NOMO-1 treated with DMSO at 0.1 percent for 48 hours (cell line): ENCODE measurements at regions not wholly inside any gene's neighbourhood (a gene's known extent, or its start where the extent isn't known, plus 50 kb on each side); places are given as distances from the start of the nearest gene placed in this dataset.

Experiments used
- DNase-seq: peaks from one replicate; lab custom pipeline; 2025; ENCODE audit not compliant: unreplicated experiment; lab: John Stamatoyannopoulos, UW

DNA sequence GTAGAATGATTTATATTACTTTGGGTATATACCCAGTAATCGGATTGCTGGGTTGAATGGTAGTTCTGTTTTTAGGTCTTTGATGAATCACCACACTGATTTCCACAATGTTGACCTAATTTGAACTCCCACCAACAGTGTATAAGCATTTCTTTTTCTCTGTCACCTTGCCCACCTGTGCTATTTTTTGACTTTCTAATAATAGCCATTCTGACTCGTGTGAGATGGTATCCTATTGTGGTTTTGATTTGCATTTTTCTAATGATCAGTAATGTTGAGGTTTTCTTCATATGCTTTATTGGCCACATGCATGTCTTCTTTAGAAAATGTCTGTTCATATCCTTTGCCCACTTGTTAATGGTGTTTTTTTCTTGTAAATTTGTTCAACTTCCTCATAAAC lies 340.8 kb downstream of the PLOD2 start:
- no peak for DNase-seq

GRCh38 chr3:145842294-145842902 lies 318.6 kb downstream of the PLOD2 start:
- DNase-seq: no peak

GRCh38 chr3:145843561-145843960 lies 317.4 kb downstream of the PLOD2 start:
- no peak for DNase-seq

DNA sequence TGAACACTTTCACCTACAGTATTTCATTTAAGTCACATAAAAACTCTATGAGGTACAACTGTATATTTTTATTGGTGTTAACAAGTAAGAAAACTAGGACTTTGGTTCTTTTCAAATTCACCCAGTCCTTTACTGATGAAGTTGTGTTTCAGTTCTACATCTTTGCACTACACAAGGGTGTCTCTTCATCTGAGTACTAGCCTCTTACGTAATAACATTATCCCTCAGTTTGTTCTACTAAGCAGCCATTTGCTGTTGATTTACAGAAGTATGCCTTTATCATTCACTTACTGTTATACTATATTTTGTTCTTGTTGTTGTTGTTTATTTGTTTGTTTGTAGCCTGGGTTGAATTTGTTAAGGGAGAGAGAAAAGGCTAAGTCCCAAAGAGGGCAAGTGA lies 311.9 kb downstream of the PLOD2 start:
- no peak for DNase-seq

DNA sequence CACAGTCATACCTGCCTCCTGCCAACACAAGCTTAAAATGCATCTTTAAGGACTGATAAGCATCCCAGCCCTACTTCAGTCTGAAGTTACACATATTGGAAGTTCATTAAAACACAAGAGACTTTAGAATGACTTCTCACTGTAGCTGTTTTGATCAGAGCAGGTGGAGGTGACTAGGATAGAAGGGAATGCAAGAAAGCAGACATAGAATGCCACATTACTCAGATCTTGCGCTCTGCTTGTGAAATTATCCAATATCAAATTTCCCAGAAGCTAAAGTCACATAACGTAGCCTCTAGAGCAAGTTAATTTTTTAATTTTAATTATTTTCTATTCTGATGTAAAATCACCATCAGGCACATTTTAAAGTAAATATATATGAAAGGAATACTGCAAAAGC lies 306.5 kb downstream of the PLOD2 start:
- no peak for DNase-seq

DNA sequence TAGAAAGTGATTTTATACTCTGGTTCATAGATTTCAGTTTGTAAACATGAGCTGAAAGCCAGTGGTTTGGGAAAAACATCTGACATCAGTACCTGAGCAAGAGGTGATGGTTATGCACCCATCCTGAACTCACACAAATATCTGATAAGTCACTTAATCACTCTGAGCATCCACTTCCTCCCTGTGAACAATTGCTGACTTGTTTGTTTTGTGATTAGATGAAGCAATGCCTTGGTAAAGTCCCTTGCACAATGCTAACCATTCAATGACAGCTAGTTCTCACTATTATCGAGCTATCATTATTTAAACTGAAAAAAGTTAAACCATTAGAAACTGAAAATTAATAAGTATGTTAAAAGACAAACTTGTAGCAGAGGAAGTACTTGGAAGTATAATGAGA lies 303.0 kb downstream of the PLOD2 start:
- no peak for DNase-seq

DNA sequence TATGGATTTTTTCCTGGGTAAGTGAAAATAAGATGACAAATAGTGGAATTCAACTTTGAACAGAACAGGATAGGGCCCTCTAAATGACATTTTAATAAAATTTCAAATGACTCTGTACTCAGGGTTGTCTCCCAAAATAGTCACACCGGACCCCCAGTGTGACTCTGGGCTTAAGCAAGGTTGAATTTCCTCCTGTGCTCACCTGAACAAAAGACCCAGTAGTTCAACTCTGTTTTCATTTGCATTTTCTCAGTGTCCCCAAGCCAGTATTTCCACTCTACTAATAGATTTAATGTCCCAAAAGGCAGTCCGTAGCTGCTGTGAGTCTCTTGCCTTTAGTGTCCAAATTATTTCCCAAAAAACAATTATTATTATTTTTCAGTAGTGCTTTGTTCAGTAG lies 296.6 kb downstream of the PLOD2 start:
- no peak for DNase-seq

- DNase-seq: no peak
Measured at GRCh38 chr3:145865399-145866018, 295.5 kb downstream of the PLOD2 start.

DNA sequence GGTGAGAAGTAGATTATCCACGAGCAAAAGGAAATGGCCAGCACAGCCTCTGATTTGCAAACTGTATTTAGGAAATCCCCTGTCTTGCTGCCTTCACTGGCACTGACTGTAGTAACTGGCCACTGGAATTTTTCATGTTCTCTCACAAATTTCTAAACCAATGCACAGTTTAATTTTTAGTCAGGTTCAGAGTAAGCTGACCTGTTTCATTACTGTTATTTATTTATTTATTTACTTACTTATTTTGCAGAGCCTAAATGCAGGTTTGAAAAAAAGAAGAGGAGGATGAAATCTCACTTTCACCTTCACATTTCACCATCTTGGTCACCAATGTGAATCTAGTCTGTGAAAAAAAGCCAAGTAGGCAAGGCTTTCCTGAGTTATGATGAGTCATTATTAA lies 291.0 kb downstream of the PLOD2 start:
- no peak for DNase-seq

DNA sequence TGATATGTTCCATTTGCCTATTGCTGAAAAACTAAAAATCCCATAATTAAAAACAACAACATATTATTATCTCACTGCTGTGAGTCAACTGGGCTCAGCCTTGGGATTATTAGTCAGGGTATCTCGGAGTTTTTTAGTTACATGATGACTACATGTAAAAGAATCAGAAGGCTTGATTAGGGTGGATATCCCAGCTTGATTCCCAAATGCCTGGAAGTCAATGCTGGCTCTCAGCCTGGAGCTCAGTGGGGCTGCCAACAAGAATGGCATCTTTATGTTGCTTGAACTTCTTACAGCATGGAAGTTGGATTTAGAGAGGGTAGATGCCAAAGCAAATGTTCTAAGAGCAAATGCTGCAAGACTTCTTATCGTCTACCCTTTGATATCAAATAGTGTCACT lies 278.5 kb downstream of the PLOD2 start:
- no peak for DNase-seq

DNA sequence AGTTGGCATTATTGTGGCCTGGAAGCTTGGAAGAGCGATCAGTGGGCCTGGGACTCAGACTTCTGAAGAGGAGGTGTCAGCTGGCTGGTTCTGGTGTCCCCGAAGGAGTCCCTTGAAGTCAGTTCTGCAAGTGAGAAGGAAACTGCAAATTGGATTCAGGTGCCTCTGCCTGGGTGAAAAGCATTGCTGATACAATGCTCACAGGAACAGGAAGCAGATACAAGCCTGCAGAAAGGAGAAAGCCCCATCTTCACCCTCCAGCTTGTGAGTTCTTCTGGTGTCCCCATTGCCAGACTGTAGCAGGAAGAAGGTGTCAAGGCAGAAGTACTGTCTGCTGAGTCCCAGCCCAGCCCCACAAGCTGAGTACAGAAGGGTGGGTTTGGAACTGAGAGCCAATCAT lies 271.3 kb downstream of the PLOD2 start:
- no peak for DNase-seq

DNA sequence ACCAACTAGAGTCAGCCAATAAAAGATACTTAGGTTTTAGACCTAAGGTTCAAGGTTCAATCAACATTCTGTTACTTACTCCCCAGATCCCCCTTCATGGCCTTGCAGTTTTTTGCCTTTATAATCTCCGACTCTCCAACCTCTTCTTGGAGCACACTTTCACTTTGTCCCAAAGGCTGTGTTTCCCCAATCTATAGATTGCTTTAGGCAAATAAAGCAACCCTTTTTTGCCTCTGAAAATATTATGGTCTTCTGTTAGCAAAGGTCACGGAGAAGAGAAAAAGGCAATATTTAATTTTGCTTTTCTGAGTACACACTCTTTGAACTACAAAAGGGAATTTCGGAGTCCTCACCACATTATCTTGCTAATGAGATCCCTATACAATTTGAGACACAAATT lies 268.1 kb downstream of the PLOD2 start:
- DNase-seq: no peak

- no peak for DNase-seq
Measured at GRCh38 chr3:145893331-145893730, 267.7 kb downstream of the PLOD2 start.

- DNase-seq: no peak
Measured at GRCh38 chr3:145898487-145898886, 262.5 kb downstream of the PLOD2 start.

DNA sequence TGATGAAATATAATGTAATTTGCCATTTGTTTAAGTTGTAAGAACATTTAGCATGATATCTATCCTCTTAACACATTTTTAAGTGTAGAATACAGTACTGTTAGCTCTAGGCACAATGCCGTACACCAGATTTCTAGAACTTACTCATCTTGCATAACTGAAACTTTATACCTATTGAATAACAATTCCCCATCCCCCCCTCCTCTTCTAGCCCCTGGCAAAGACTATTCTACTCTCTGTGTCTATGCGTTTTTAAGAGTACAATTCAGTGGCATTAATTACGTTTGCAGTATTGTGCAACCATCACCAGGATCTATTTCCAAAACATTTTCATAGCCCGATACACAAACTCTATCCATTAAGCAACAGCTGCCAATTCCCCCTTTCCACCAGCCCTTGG lies 261.7 kb downstream of the PLOD2 start:
- DNase-seq: no peak

- DNase-seq: no peak
Measured at GRCh38 chr3:145900056-145900829, 260.7 kb downstream of the PLOD2 start.

DNA sequence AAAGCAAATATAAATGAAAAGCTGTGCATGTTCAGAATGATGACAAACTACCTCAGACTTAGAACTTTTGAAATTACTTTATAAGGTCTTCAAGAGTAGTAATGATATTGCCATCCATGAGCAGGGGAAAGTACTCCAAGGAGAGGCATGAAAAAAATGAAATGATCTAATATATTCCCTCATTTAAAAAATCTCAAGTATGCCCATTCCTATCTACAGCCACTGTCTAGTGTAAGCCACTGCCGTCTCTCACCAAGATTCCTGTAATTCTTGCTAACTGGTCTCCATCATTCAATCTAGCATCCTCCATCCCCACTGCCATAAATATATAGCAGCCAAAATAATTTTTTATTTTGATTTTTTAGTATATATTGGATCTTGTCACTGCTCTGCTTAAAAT lies 258.8 kb downstream of the PLOD2 start:
- DNase-seq: no peak

GRCh38 chr3:145903472-145904013 lies 257.4 kb downstream of the PLOD2 start:
- no peak for DNase-seq

DNA sequence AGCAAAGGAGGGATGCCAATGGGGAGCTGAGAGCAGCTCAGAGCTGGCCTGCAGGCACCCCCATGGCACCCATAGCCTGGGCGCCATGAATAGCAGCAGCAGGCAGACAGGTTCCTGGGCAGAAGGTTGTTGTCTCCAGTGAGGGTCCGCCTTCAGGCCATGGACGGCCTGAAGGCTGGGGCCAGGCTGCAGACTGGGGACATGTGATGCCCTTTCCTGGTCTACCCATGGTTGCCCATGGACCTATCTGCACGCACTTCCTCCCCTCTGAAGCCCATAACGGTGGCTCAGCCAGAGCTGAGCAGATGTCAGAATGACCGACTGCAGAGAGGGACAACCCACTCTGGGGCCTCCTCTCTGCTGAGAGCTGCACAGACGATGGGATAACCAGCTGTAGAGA lies 256.8 kb downstream of the PLOD2 start:
- no peak for DNase-seq

GRCh38 chr3:145906301-145906700 lies 254.7 kb downstream of the PLOD2 start:
- DNase-seq: no peak

GRCh38 chr3:145906755-145907154 lies 254.2 kb downstream of the PLOD2 start:
- DNase-seq: no peak

DNA sequence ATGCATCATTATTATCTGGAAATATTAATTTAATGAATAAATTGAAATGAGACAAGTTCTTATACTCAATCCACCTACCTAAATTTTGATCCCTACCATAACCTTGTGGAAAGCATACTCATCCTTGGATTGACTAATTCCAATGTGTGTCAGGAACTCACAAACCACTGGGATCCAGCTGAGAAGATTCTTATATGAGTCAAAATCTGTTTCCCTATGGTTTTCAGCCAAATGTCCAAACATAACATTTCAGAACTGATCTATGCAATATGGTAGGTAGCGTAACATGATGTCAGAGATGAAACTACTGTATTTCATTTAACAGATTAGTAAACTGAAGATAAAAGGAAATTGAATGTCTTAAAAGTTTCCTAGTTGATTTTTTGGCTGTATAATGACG lies 250.0 kb downstream of the PLOD2 start:
- DNase-seq: no peak
